Astrocyte of the cerebellum (primary cell): ENCODE measurements at regions not wholly inside any gene's neighbourhood (a gene's known extent, or its start where the extent isn't known, plus 50 kb on each side); places are given as distances from the start of the nearest gene placed in this dataset.
A peak's percentile ranks its signal among the peaks of the same experiment; 100 is the strongest.

ENCODE experiments used
- DNase-seq: peaks from one replicate; pipeline ENCODE4 v3.0.0-alpha.2; 2011; ENCODE audit warnings: low read depth
- H3K4me3 ChIP-seq: 2 replicates; pipeline ENCODE4 v1.5.1; 2011; ENCODE audit warnings: mild to moderate bottlenecking, low read depth, low read length, moderate library complexity
- CTCF ChIP-seq: IDR thresholded peaks from 2 replicates; pipeline ENCODE4 v1.5.1; 2012; ENCODE audit warnings: low read length, low read depth, moderate library complexity, mild to moderate bottlenecking; ENCODE audit errors: missing control alignments
- in situ Hi-C: cut with HindIII; loops from 2 replicates; pipeline ENCODE4 v1.10.0; 2017; ENCODE audit warnings: low sequenced_read_pairs

- no peak overlapping the region for H3K4me3 ChIP-seq
- no peak for TF ChIP-seq CTCF
- in situ Hi-C loops: no loop called here
- no peak for DNase-seq
These were observed 156.2 kb downstream of the SPATA31D1 start for GRCh38 chr9:82144803-82145202.

GRCh38 chr9:82146677-82147076 is 158.1 kb downstream of the SPATA31D1 start:
- no peak overlapping the region for H3K4me3 ChIP-seq
- no peak for DNase-seq
- in situ Hi-C loops: no loop called here
- TF ChIP-seq CTCF: no peak

GRCh38 chr9:82147798-82148425 is 159.3 kb downstream of the SPATA31D1 start:
- no peak overlapping the region for H3K4me3 ChIP-seq
- TF ChIP-seq CTCF: no peak
- in situ Hi-C loops: no loop called here
- DNase-seq: no peak

- H3K4me3 ChIP-seq: no peak overlapping the region
- no peak for DNase-seq
- in situ Hi-C loops: no loop called here
- no peak for TF ChIP-seq CTCF
These were observed 159.8 kb downstream of the SPATA31D1 start for GRCh38 chr9:82148426-82148810.

- in situ Hi-C loops: no loop called here
- no peak overlapping the region for H3K4me3 ChIP-seq
- TF ChIP-seq CTCF: no peak
- no peak for DNase-seq
These were observed 160.4 kb downstream of the SPATA31D1 start for GRCh38 chr9:82148901-82149461.

GRCh38 chr9:82149501-82149946 is 161.0 kb downstream of the SPATA31D1 start:
- DNase-seq: no peak
- H3K4me3 ChIP-seq: no peak overlapping the region
- TF ChIP-seq CTCF: no peak
- in situ Hi-C loops: no loop called here

GRCh38 chr9:82152181-82152580 is 163.6 kb downstream of the SPATA31D1 start:
- peak; percentile 54 for DNase-seq
- H3K4me3 ChIP-seq: no peak overlapping the region
- in situ Hi-C loops: loop anchor here (5.0 kb wide), 1 partner anchor 35 kb away; no protein-coding TSS in a partner anchor
- TF ChIP-seq CTCF: no peak
